Sigmoid colon (tissue), 6 donors: ENCODE measurements at regions not wholly inside any gene's neighbourhood (a gene's known extent, or its start where the extent isn't known, plus 50 kb on each side); places are given as distances from the start of the nearest gene placed in this dataset.

ENCODE experiments used
- DNase-seq: peaks from one replicate; pipeline ENCODE4 v3.0.0-alpha.2; 2019
- H3K27ac ChIP-seq, 4 donors: fragments of 200-600 bp; sonication (generic); one replicate each; pipeline ENCODE4 v1.5.1; 2016 to 2019; ENCODE audit warnings: mild to moderate bottlenecking in 1 of 4
- H3K27me3 ChIP-seq, 3 donors: fragments of 200-600 bp; sonication (generic); one replicate each; pipeline ENCODE4 v1.5.1; 2019; ENCODE audit warnings: mild to moderate bottlenecking in 1 of 3
- H3K36me3 ChIP-seq, 4 donors: fragments of 200-600 bp; sonication (generic); one replicate each; pipeline ENCODE4 v1.5.1; 2016 to 2019
- H3K4me1 ChIP-seq, 4 donors: fragments of 200-600 bp; sonication (generic); one replicate each; pipeline ENCODE4 v1.5.1; 2017 to 2019
- H3K4me3 ChIP-seq, 4 donors: fragments of 200-600 bp; sonication (generic); one replicate each; pipeline ENCODE4 v1.5.1; 2017 to 2019; ENCODE audit warnings: mild to moderate bottlenecking in 2 of 4, moderate library complexity in 1 of 4
- H3K9me3 ChIP-seq, 4 donors: fragments of 200-600 bp in 3 of 4; sonication (generic) in 3 of 4; one replicate each; pipeline versions ENCODE4 v1.5.1 to v1.6.1; 2013 to 2019
- CTCF ChIP-seq, 4 experiments: fragments of 450-650 bp in 3 of 4; fragments of 200-600 bp in 1 of 4; IDR thresholded peaks; one replicate each; pipeline ENCODE4 v1.5.1; 2016 to 2019; ENCODE audit warnings: antibody characterized with exemption in 4 of 4, mild to moderate bottlenecking in 3 of 4, moderate library complexity in 2 of 4
- EP300 ChIP-seq, 4 donors: sonication (generic); formaldehyde crosslinking; IDR thresholded peaks; one replicate each; pipeline ENCODE4 v1.6.1; 2017; ENCODE audit warnings: antibody characterized with exemption in 4 of 4
- POLR2A ChIP-seq, 2 donors: fragments of 450-650 bp; IDR thresholded peaks; one replicate each; pipeline ENCODE4 v1.6.1; 2016; ENCODE audit warnings: antibody characterized with exemption in 2 of 2, mild to moderate bottlenecking in 2 of 2, moderate library complexity in 2 of 2
- POLR2AphosphoS5 ChIP-seq, 4 donors: sonication (generic); formaldehyde crosslinking; IDR thresholded peaks; one replicate each; pipeline ENCODE4 v1.6.1; 2017; ENCODE audit warnings: antibody characterized with exemption in 4 of 4
- WGBS, 2 donors: extraction: QIAGEN DNeasy Blood & Tissue Kit; methylation state at CpG; one replicate each; pipeline ENCODE4 v1.1.7; 2013; 5-methylcytosine and 5-hydroxymethylcytosine counted together
- intact Hi-C: fragments of 100-400 bp; cut with DNase I; formaldehyde crosslinking; loops from one replicate; pipeline ENCODE4 v1.15.1; 2023
- donor health status: healthy with polysubstance abuse.
- donor health status: healthy.

GRCh38 chr6:148085631-148086331 lies 256.9 kb upstream of the SASH1 start:
- no peak for DNase-seq
- H3K9me3 ChIP-seq, result peaks cover 0 to 4% (median 1%) of the 10 kb centered on the region in 4 donors
- H3K27me3 ChIP-seq, result no peaks in the 10 kb centered on the region
- 90 to 91% methylated on average over 3 of the region's 3 CpGs for WGBS, 2 donors
- no peaks in the 10 kb centered on the region for H3K36me3 ChIP-seq
- TF ChIP-seq POLR2AphosphoS5 (IDR thresholded peaks at IDR 0.05) (no peak), POLR2A (IDR thresholded peaks at IDR 0.05) (no peak), EP300 (IDR thresholded peaks at IDR 0.05) (no peak), CTCF (IDR thresholded peaks at IDR 0.05) (no peak)
- H3K4me1 ChIP-seq, result no peaks in the 10 kb centered on the region
- no peak overlapping the region for H3K27ac ChIP-seq
- intact Hi-C loops, result no loop called here
- no peak overlapping the region for H3K4me3 ChIP-seq

- no peak for TF ChIP-seq CTCF (IDR thresholded peaks at IDR 0.05)
- no peak for TF ChIP-seq POLR2AphosphoS5 (IDR thresholded peaks at IDR 0.05)
- no peak for TF ChIP-seq EP300 (IDR thresholded peaks at IDR 0.05)
- TF ChIP-seq POLR2A (IDR thresholded peaks at IDR 0.05), result no peak
- WGBS, 2 donors, result 91 to 93% methylated on average over 1 of the region's 1 CpG
- Histone ChIP-seq H3K27ac (no peak overlapping the region), H3K9me3 (peaks cover 0 to 6% (median 3%) of the 10 kb centered on the region in 4 donors), H3K36me3 (no peaks in the 10 kb centered on the region), H3K27me3 (no peaks in the 10 kb centered on the region), H3K4me3 (no peak overlapping the region), H3K4me1 (no peaks in the 10 kb centered on the region)
- no peak for DNase-seq
- intact Hi-C loops, result no loop called here
Measured at GRCh38 chr6:148086386-148086785, 256.3 kb upstream of the SASH1 start.

GRCh38 chr6:148086843-148087242 lies 255.8 kb upstream of the SASH1 start:
- Histone ChIP-seq H3K36me3 (no peaks in the 10 kb centered on the region), H3K27me3 (no peaks in the 10 kb centered on the region), H3K9me3 (peaks cover 0 to 6% (median 3%) of the 10 kb centered on the region in 4 donors), H3K27ac (no peak overlapping the region), H3K4me1 (no peaks in the 10 kb centered on the region), H3K4me3 (no peak overlapping the region)
- WGBS, 2 donors, result 81 to 91% methylated on average over 3 of the region's 3 CpGs
- intact Hi-C loops, result no loop called here
- no peak for TF ChIP-seq POLR2AphosphoS5 (IDR thresholded peaks at IDR 0.05)
- no peak for DNase-seq

GRCh38 chr6:148087659-148088058 lies 255.0 kb upstream of the SASH1 start:
- Histone ChIP-seq H3K4me1 (no peaks in the 10 kb centered on the region), H3K4me3 (no peak overlapping the region), H3K27me3 (no peaks in the 10 kb centered on the region), H3K36me3 (no peaks in the 10 kb centered on the region), H3K27ac (no peak overlapping the region), H3K9me3 (peaks cover 0 to 6% (median 3%) of the 10 kb centered on the region in 4 donors)
- intact Hi-C loops, result no loop called here
- WGBS, 2 donors, result 89 to 93% methylated on average over 3 of the region's 3 CpGs
- TF ChIP-seq EP300 (IDR thresholded peaks at IDR 0.05) (no peak), CTCF (IDR thresholded peaks at IDR 0.05) (no peak), POLR2A (IDR thresholded peaks at IDR 0.05) (no peak), POLR2AphosphoS5 (IDR thresholded peaks at IDR 0.05) (no peak)
- DNase-seq, result no peak

GRCh38 chr6:148090326-148090725 lies 252.3 kb upstream of the SASH1 start:
- Histone ChIP-seq H3K9me3 (peaks cover 0 to 6% (median 3%) of the 10 kb centered on the region in 4 donors), H3K27ac (no peak overlapping the region), H3K36me3 (no peaks in the 10 kb centered on the region), H3K4me3 (no peak overlapping the region), H3K4me1 (no peaks in the 10 kb centered on the region), H3K27me3 (no peaks in the 10 kb centered on the region)
- 89 to 96% methylated on average over 2 of the region's 2 CpGs for WGBS, 2 donors
- intact Hi-C loops, result no loop called here
- no peak for TF ChIP-seq POLR2A (IDR thresholded peaks at IDR 0.05)
- TF ChIP-seq EP300 (IDR thresholded peaks at IDR 0.05), result no peak
- no peak for TF ChIP-seq POLR2AphosphoS5 (IDR thresholded peaks at IDR 0.05)
- TF ChIP-seq CTCF (IDR thresholded peaks at IDR 0.05), result no peak
- DNase-seq, result no peak
